ENCODE measurements at regions not wholly inside any gene's neighbourhood (a gene's known extent, or its start where the extent isn't known, plus 50 kb on each side); places are given as distances from the start of the nearest gene placed in this dataset.

- no peak for TF ChIP-seq CTCF (IDR thresholded peaks at IDR 0.05; ENCODE audit: control insufficient read depth, extremely low read depth, insufficient read depth)
Observed at GRCh38 chr2:23134726-23135125, 250.3 kb upstream of the KLHL29 start.

GRCh38 chr2:23135481-23136100 lies 249.4 kb upstream of the KLHL29 start:
- no peak overlapping the region for H3K4me3 ChIP-seq (ENCODE audit: low read depth, low read length)
- no peak for TF ChIP-seq CTCF (IDR thresholded peaks at IDR 0.05; ENCODE audit: control insufficient read depth, extremely low read depth, insufficient read depth)
- no peak for DNase-seq (ENCODE audit: low read depth)

More at GRCh38 chr2:23134726-23135125, 250.3 kb upstream of the KLHL29 start:
- no peak for DNase-seq (ENCODE audit: low read depth)
- no peak overlapping the region for H3K4me3 ChIP-seq (ENCODE audit: low read depth, low read length)

DNA sequence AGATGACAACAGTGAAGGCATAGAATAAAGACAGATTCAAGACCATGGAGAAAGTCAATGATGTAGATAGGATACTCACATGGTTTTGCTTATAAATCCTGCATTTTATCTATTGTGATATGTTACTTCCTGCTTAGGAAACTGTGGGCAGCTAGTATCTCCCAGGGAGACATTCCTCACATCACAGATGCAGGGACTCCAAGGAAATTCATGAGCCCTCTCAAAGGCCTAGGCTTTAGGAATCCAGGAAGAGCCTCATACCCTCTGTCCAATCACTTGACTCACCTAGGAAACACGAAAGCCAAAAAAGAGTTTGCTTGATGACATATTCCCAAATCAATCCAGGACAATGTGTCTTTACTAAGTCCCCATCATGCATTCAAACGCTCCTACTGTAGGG lies 247.8 kb upstream of the KLHL29 start:
- no peak for DNase-seq (ENCODE audit: low read depth)
- TF ChIP-seq CTCF (IDR thresholded peaks at IDR 0.05; ENCODE audit: control insufficient read depth, extremely low read depth, insufficient read depth) = no peak
- H3K4me3 ChIP-seq (ENCODE audit: low read depth, low read length) = no peak overlapping the region

DNA sequence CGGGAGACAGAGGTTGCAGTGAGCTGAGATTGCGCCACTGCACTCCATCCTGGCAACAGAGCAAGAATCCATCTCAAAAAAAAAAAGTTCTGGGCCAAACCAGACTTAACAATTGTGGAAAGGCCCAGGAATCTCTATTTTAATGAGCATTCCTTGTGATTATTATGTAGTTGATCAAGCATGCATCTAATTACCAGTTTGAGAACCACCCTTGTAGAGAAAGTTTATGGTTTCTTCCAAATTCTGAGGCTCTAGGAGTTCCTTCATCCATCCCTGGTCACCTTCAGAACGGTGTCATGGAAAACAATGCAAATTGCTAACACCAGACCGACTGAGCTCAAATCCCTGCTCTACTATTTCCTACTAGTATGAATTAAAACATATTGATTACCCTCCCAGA lies 246.3 kb upstream of the KLHL29 start:
- H3K4me3 ChIP-seq (ENCODE audit: low read depth, low read length) = no peak overlapping the region
- DNase-seq (ENCODE audit: low read depth) = no peak
- TF ChIP-seq CTCF (IDR thresholded peaks at IDR 0.05; ENCODE audit: control insufficient read depth, extremely low read depth, insufficient read depth) = no peak

DNA sequence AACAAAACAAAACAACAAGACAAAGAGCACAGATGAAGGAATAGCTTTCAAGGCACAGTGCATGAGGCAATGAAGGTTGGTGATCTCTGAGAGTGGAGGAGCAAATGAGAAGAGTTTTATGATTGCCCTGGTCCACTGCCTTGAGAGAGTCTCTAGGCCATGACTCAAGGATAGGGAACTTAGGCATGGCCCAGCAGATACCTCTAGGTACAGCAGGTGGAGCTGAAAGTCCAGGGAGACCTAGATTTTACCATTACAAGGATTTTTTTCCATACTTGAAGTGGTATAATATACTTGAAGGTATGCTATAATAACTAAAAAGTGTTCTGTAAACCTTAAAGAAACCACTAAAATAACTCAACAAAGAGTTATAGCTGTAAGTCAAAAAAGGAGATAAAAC lies 239.5 kb upstream of the KLHL29 start:
- DNase-seq (ENCODE audit: low read depth) = no peak

GRCh38 chr2:23146011-23146410 lies 239.0 kb upstream of the KLHL29 start:
- TF ChIP-seq CTCF (IDR thresholded peaks at IDR 0.05; ENCODE audit: control insufficient read depth, extremely low read depth, insufficient read depth) = no peak
- DNase-seq (ENCODE audit: low read depth) = no peak
- H3K4me3 ChIP-seq (ENCODE audit: low read depth, low read length) = no peak overlapping the region

More for the DNA sequence above, 239.5 kb upstream of the KLHL29 start:
- no peak overlapping the region for H3K4me3 ChIP-seq (ENCODE audit: low read depth, low read length)
- TF ChIP-seq CTCF (IDR thresholded peaks at IDR 0.05; ENCODE audit: control insufficient read depth, extremely low read depth, insufficient read depth) = no peak

GRCh38 chr2:23148342-23148741 lies 236.6 kb upstream of the KLHL29 start:
- H3K4me3 ChIP-seq (ENCODE audit: low read depth, low read length) = no peak overlapping the region
- no peak for TF ChIP-seq CTCF (IDR thresholded peaks at IDR 0.05; ENCODE audit: control insufficient read depth, extremely low read depth, insufficient read depth)
- DNase-seq (ENCODE audit: low read depth) = no peak

Data from LNCaP clone FGC (cell line).